ENCODE measurements at regions not wholly inside any gene's neighbourhood (a gene's known extent, or its start where the extent isn't known, plus 50 kb on each side); places are given as distances from the start of the nearest gene placed in this dataset.

GRCh38 chr3:66133050-66133757 is 87.6 kb upstream of the SLC25A26 start:
- no peak for TF ChIP-seq CTCF (IDR thresholded peaks at IDR 0.05)
- TF ChIP-seq ZFX (IDR thresholded peaks at IDR 0.05; ENCODE audit: borderline replicate concordance) = no peak

All from 22Rv1 (cell line).